ENCODE measurements at regions not wholly inside any gene's neighbourhood (a gene's known extent, or its start where the extent isn't known, plus 50 kb on each side); places are given as distances from the start of the nearest gene placed in this dataset.
A peak's percentile ranks its signal among the peaks of the same experiment; 100 is the strongest.

DNA sequence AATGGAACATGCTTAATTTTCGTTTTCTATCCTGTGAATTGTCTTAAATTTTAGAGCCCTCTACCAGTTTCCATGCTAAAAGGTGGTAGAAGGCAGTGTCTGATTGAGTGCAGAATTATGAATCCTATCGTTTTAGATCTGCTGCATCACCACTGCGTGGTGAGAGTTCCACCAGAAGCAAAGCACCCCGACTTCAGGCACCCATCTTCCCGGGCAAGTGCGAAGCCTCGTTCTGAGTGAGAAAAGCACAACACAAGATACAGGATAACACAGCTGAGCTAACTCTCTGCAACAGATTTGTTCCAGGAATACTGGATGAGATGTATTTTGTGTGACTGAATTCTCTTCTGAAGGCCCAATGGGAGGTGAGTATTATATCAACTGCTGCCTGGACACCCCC is 471.5 kb downstream of the EIPR1 start:
- Mint-ChIP-seq H3K27ac (no peak overlapping the region), H3K4me3 (no peak overlapping the region), H3K9me3 (no peaks in the 10 kb centered on the region), H3K36me3 (no peaks in the 10 kb centered on the region), H3K4me1 (peaks cover 5 to 9% (median 7%) of the 10 kb centered on the region in 3 donors), H3K27me3 (peaks cover 3 to 4% of the 10 kb centered on the region in 2 donors)
- Histone ChIP-seq H3K27ac (ENCODE audit: low read depth, low read length) (no peak overlapping the region), H3K27me3 (ENCODE audit: insufficient read depth, low read length, poor library complexity, severe bottlenecking) (no peaks in the 10 kb centered on the region), H3K36me3 (ENCODE audit: insufficient read depth, low read length) (no peaks in the 10 kb centered on the region), H3K9me3 (ENCODE audit: low read length) (no peaks in the 10 kb centered on the region), H3K4me3 (ENCODE audit: low read length) (no peak overlapping the region), H3K4me1 (ENCODE audit: insufficient read depth, low read length) (no peaks in the 10 kb centered on the region)
- CTCF ChIA-PET: no interaction called here
- POLR2A ChIA-PET: no interaction called here
- DNase-seq: no peak

DNA sequence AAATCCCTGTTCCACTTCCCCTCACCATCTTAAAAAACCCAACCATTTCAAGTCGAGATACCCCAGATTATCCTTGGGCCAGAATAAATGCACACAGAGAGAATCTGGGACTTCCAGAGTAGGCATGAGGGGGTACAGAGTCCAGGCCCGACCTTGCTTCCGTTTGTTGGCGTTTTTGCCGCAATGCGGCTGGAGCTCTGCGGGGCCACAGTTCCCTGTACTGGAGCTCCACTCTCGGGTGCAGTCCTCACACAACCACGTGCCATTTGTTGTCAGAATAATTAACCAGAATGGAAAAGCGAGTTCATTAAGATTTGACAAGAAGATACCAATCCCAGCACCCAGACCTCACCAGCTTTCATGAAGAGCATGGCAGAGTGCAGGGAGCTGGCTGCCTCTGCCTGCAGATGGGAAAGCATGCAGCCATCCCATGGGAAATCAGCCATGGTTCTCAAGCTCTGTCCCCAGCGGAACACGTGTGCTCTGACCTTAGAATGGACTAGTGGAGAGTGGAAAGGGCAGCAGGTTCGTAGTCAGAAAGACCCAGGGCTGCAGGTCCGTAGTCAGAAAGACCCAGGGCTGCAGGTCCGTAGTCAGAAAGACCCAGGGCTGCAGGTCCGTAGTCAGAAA is 472.8 kb downstream of the EIPR1 start:
- H3K9me3 Mint-ChIP-seq: no peaks in the 10 kb centered on the region
- Histone ChIP-seq H3K4me3 (ENCODE audit: low read length) (no peak overlapping the region), H3K36me3 (ENCODE audit: insufficient read depth, low read length) (no peaks in the 10 kb centered on the region), H3K27ac (ENCODE audit: low read depth, low read length) (no peak overlapping the region), H3K4me1 (ENCODE audit: insufficient read depth, low read length) (no peaks in the 10 kb centered on the region), H3K9me3 (ENCODE audit: low read length) (no peaks in the 10 kb centered on the region), H3K27me3 (ENCODE audit: insufficient read depth, low read length, poor library complexity, severe bottlenecking) (no peaks in the 10 kb centered on the region)
- no peaks in the 10 kb centered on the region for H3K36me3 Mint-ChIP-seq
- H3K27ac Mint-ChIP-seq: no peak overlapping the region
- peaks cover 3 to 4% of the 10 kb centered on the region in 2 donors for H3K27me3 Mint-ChIP-seq
- DNase-seq: no peak
- POLR2A ChIA-PET: no interaction called here
- CTCF ChIA-PET: no interaction called here
- peaks cover 5 to 13% (median 7%) of the 10 kb centered on the region in 3 donors for H3K4me1 Mint-ChIP-seq
- H3K4me3 Mint-ChIP-seq: no peak overlapping the region

- Mint-ChIP-seq H3K4me1 (peaks cover 5 to 13% (median 7%) of the 10 kb centered on the region in 3 donors), H3K36me3 (no peaks in the 10 kb centered on the region), H3K9me3 (no peaks in the 10 kb centered on the region), H3K27me3 (peaks cover 3 to 4% of the 10 kb centered on the region in 2 donors), H3K4me3 (no peak overlapping the region), H3K27ac (no peak overlapping the region)
- no peaks in the 10 kb centered on the region for H3K36me3 ChIP-seq (ENCODE audit: insufficient read depth, low read length)
- CTCF ChIA-PET: no interaction called here
- no peaks in the 10 kb centered on the region for H3K9me3 ChIP-seq (ENCODE audit: low read length)
- no peak for DNase-seq
- no peaks in the 10 kb centered on the region for H3K4me1 ChIP-seq (ENCODE audit: insufficient read depth, low read length)
- no peaks in the 10 kb centered on the region for H3K27me3 ChIP-seq (ENCODE audit: insufficient read depth, low read length, poor library complexity, severe bottlenecking)
- POLR2A ChIA-PET: no interaction called here
- no peak overlapping the region for H3K4me3 ChIP-seq (ENCODE audit: low read length)
- H3K27ac ChIP-seq (ENCODE audit: low read depth, low read length): no peak overlapping the region
Measured at GRCh38 chr2:2902547-2903281, 474.9 kb downstream of the EIPR1 start.

GRCh38 chr2:2901384-2902345 is 476.0 kb downstream of the EIPR1 start:
- CTCF ChIA-PET: no interaction called here
- Mint-ChIP-seq H3K27me3 (peaks cover 0 to 2% of the 10 kb centered on the region in 2 donors), H3K4me3 (no peak overlapping the region), H3K9me3 (no peaks in the 10 kb centered on the region), H3K4me1 (peaks cover 5 to 13% (median 7%) of the 10 kb centered on the region in 3 donors), H3K36me3 (no peaks in the 10 kb centered on the region), H3K27ac (peak overlapping the region in 2 of 8 donors; percentile 5 to 80)
- H3K36me3 ChIP-seq (ENCODE audit: insufficient read depth, low read length): no peaks in the 10 kb centered on the region
- H3K27me3 ChIP-seq (ENCODE audit: insufficient read depth, low read length, poor library complexity, severe bottlenecking): no peaks in the 10 kb centered on the region
- POLR2A ChIA-PET: no interaction called here
- H3K4me1 ChIP-seq (ENCODE audit: insufficient read depth, low read length): no peaks in the 10 kb centered on the region
- no peak for DNase-seq
- no peak overlapping the region for H3K4me3 ChIP-seq (ENCODE audit: low read length)
- H3K9me3 ChIP-seq (ENCODE audit: low read length): no peaks in the 10 kb centered on the region
- H3K27ac ChIP-seq (ENCODE audit: low read depth, low read length): no peak overlapping the region

DNA sequence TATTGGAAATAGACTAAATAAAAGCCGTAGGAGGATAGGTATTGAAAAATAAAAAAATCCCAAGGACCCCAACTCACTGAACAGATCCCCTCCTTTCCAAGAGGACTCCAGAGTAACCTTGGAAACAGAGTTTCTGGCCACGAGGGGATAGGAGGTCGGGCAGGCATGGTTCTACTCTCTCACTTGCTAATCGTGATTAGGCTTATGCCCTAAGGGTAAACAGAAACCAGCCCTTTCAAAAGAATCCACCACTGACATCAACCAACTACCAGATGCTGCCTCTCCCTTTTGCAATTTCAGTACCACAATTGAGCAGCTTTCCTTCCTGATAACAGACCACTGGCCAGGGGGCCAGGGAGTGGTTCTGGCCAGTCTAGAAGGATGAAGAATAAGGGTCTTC is 477.8 kb downstream of the EIPR1 start:
- Histone ChIP-seq H3K9me3 (ENCODE audit: low read length) (no peaks in the 10 kb centered on the region), H3K36me3 (ENCODE audit: insufficient read depth, low read length) (no peaks in the 10 kb centered on the region), H3K4me3 (ENCODE audit: low read length) (no peak overlapping the region), H3K27ac (ENCODE audit: low read depth, low read length) (no peak overlapping the region), H3K4me1 (ENCODE audit: insufficient read depth, low read length) (no peaks in the 10 kb centered on the region), H3K27me3 (ENCODE audit: insufficient read depth, low read length, poor library complexity, severe bottlenecking) (no peaks in the 10 kb centered on the region)
- no peak for DNase-seq
- Mint-ChIP-seq H3K4me3 (no peak overlapping the region), H3K27me3 (peaks cover 0 to 2% of the 10 kb centered on the region in 2 donors), H3K9me3 (no peaks in the 10 kb centered on the region), H3K4me1 (peaks cover 5 to 13% (median 7%) of the 10 kb centered on the region in 3 donors), H3K36me3 (no peaks in the 10 kb centered on the region), H3K27ac (no peak overlapping the region)
- CTCF ChIA-PET: no interaction called here
- POLR2A ChIA-PET: no interaction called here

GRCh38 chr2:2898744-2899143 is 478.9 kb downstream of the EIPR1 start:
- H3K4me1 ChIP-seq (ENCODE audit: insufficient read depth, low read length): no peaks in the 10 kb centered on the region
- Mint-ChIP-seq H3K4me3 (no peak overlapping the region), H3K9me3 (no peaks in the 10 kb centered on the region), H3K4me1 (peaks cover 5 to 13% (median 7%) of the 10 kb centered on the region in 3 donors), H3K36me3 (no peaks in the 10 kb centered on the region), H3K27ac (no peak overlapping the region), H3K27me3 (peaks cover 0 to 2% of the 10 kb centered on the region in 2 donors)
- H3K27ac ChIP-seq (ENCODE audit: low read depth, low read length): no peak overlapping the region
- DNase-seq: no peak
- no peaks in the 10 kb centered on the region for H3K36me3 ChIP-seq (ENCODE audit: insufficient read depth, low read length)
- ChIA-PET POLR2A (no interaction called here), CTCF (no interaction called here)
- H3K27me3 ChIP-seq (ENCODE audit: insufficient read depth, low read length, poor library complexity, severe bottlenecking): no peaks in the 10 kb centered on the region
- no peaks in the 10 kb centered on the region for H3K9me3 ChIP-seq (ENCODE audit: low read length)
- H3K4me3 ChIP-seq (ENCODE audit: low read length): no peak overlapping the region

- no peaks in the 10 kb centered on the region for H3K9me3 ChIP-seq (ENCODE audit: low read length)
- POLR2A ChIA-PET: no interaction called here
- H3K4me3 ChIP-seq (ENCODE audit: low read length): no peak overlapping the region
- H3K4me1 Mint-ChIP-seq: peaks cover 3 to 9% (median 4%) of the 10 kb centered on the region in 3 donors
- H3K9me3 Mint-ChIP-seq: no peaks in the 10 kb centered on the region
- no peak overlapping the region for H3K27ac Mint-ChIP-seq
- DNase-seq: no peak
- CTCF ChIA-PET: no interaction called here
- no peaks in the 10 kb centered on the region for H3K36me3 Mint-ChIP-seq
- no peak overlapping the region for H3K4me3 Mint-ChIP-seq
- H3K4me1 ChIP-seq (ENCODE audit: insufficient read depth, low read length): no peaks in the 10 kb centered on the region
- H3K27me3 ChIP-seq (ENCODE audit: insufficient read depth, low read length, poor library complexity, severe bottlenecking): no peaks in the 10 kb centered on the region
- no peak overlapping the region for H3K27ac ChIP-seq (ENCODE audit: low read depth, low read length)
- no peaks in the 10 kb centered on the region for H3K27me3 Mint-ChIP-seq
- H3K36me3 ChIP-seq (ENCODE audit: insufficient read depth, low read length): no peaks in the 10 kb centered on the region
Measured at GRCh38 chr2:2896643-2897042, 481.0 kb downstream of the EIPR1 start.

DNA sequence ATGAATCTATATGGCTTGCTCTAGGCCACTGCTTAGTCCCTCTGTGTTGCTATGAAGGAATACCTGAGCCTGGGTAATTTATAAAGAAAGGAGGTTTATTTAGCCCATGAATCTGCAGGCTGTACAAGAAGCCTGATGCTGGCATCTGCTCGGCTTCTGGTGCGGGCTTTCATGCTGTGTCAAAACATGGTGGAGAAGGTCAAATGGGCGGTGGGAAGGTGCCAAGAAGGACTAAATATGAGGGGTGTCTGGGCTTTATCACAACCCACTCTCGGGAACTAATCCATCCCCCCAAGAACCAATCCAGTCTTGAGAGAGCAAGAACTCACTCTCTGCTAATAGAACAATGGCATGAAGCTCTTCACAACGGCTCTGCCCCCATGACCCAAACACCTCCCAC is 481.6 kb downstream of the EIPR1 start:
- no peak overlapping the region for H3K27ac Mint-ChIP-seq
- H3K9me3 ChIP-seq (ENCODE audit: low read length): no peaks in the 10 kb centered on the region
- no peak overlapping the region for H3K4me3 Mint-ChIP-seq
- CTCF ChIA-PET: no interaction called here
- H3K9me3 Mint-ChIP-seq: no peaks in the 10 kb centered on the region
- POLR2A ChIA-PET: no interaction called here
- H3K4me3 ChIP-seq (ENCODE audit: low read length): no peak overlapping the region
- H3K4me1 Mint-ChIP-seq: peaks cover 0 to 2% (median 0%) of the 10 kb centered on the region in 3 donors
- no peaks in the 10 kb centered on the region for H3K27me3 ChIP-seq (ENCODE audit: insufficient read depth, low read length, poor library complexity, severe bottlenecking)
- no peaks in the 10 kb centered on the region for H3K4me1 ChIP-seq (ENCODE audit: insufficient read depth, low read length)
- no peak overlapping the region for H3K27ac ChIP-seq (ENCODE audit: low read depth, low read length)
- DNase-seq: no peak
- H3K36me3 ChIP-seq (ENCODE audit: insufficient read depth, low read length): no peaks in the 10 kb centered on the region
- H3K36me3 Mint-ChIP-seq: no peaks in the 10 kb centered on the region
- H3K27me3 Mint-ChIP-seq: no peaks in the 10 kb centered on the region
